ENCODE measurements at regions not wholly inside any gene's neighbourhood (a gene's known extent, or its start where the extent isn't known, plus 50 kb on each side); places are given as distances from the start of the nearest gene placed in this dataset.

- Histone ChIP-seq H3K4me3 (no peak overlapping the region), H3K36me3 (ENCODE audit: insufficient read depth in 1 of 2, low read depth in 1 of 2) (no peaks in the 10 kb centered on the region), H3K27me3 (ENCODE audit: insufficient read depth in 3 of 3, low read length in 2 of 3) (no peaks in the 10 kb centered on the region), H3K4me1 (no peaks in the 10 kb centered on the region), H3K27ac (no peak overlapping the region), H3K9me3 (no peaks in the 10 kb centered on the region)
- intact Hi-C loops (cut with DNase I) = no loop called here
- ATAC-seq = no peak
- WGBS, 3 donors = 0 to 88% (median 0%) methylated on average over 2 of the region's 2 CpGs
- no peak for DNase-seq
- TF ChIP-seq, protein P1, sequence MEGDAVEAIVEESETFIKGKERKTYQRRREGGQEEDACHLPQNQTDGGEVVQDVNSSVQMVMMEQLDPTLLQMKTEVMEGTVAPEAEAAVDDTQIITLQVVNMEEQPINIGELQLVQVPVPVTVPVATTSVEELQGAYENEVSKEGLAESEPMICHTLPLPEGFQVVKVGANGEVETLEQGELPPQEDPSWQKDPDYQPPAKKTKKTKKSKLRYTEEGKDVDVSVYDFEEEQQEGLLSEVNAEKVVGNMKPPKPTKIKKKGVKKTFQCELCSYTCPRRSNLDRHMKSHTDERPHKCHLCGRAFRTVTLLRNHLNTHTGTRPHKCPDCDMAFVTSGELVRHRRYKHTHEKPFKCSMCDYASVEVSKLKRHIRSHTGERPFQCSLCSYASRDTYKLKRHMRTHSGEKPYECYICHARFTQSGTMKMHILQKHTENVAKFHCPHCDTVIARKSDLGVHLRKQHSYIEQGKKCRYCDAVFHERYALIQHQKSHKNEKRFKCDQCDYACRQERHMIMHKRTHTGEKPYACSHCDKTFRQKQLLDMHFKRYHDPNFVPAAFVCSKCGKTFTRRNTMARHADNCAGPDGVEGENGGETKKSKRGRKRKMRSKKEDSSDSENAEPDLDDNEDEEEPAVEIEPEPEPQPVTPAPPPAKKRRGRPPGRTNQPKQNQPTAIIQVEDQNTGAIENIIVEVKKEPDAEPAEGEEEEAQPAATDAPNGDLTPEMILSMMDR (IDR thresholded peaks at IDR 0.05) = no peak
These were observed 56.9 kb downstream of the SLITRK6 start for GRCh38 chr13:85742355-85742754.

GRCh38 chr13:85741017-85741416 is 58.2 kb downstream of the SLITRK6 start:
- no peaks in the 10 kb centered on the region for H3K36me3 ChIP-seq (ENCODE audit: insufficient read depth in 1 of 2, low read depth in 1 of 2)
- no peak for DNase-seq
- H3K27ac ChIP-seq = no peak overlapping the region
- no peak for ATAC-seq
- intact Hi-C loops (cut with DNase I) = no loop called here
- no peaks in the 10 kb centered on the region for H3K27me3 ChIP-seq (ENCODE audit: insufficient read depth in 3 of 3, low read length in 2 of 3)
- no peak overlapping the region for H3K4me3 ChIP-seq
- H3K9me3 ChIP-seq = no peaks in the 10 kb centered on the region
- H3K4me1 ChIP-seq = no peaks in the 10 kb centered on the region
- TF ChIP-seq, protein P1 (IDR thresholded peaks at IDR 0.05) = no peak
- 46 to 56% (median 51%) methylated on average over 3 of the region's 3 CpGs for WGBS, 3 donors

- intact Hi-C loops (cut with DNase I) = no loop called here
- Histone ChIP-seq H3K27ac (no peak overlapping the region), H3K27me3 (ENCODE audit: insufficient read depth in 3 of 3, low read length in 2 of 3) (no peaks in the 10 kb centered on the region), H3K9me3 (no peaks in the 10 kb centered on the region), H3K4me3 (no peak overlapping the region), H3K36me3 (ENCODE audit: insufficient read depth in 1 of 2, low read depth in 1 of 2) (no peaks in the 10 kb centered on the region), H3K4me1 (no peaks in the 10 kb centered on the region)
- WGBS, 3 donors = 67 to 78% (median 68%) methylated on average over 9 of the region's 9 CpGs
- DNase-seq (no peak), ATAC-seq (no peak)
- TF ChIP-seq, protein P1 (IDR thresholded peaks at IDR 0.05) = no peak
These were observed 60.4 kb downstream of the SLITRK6 start for GRCh38 chr13:85738696-85739320.

- WGBS, 3 donors = 80 to 88% (median 83%) methylated on average over 1 of the region's 1 CpG
- H3K27ac ChIP-seq = no peak overlapping the region
- H3K4me3 ChIP-seq = no peak overlapping the region
- ATAC-seq (no peak), DNase-seq (no peak)
- H3K36me3 ChIP-seq (ENCODE audit: insufficient read depth in 1 of 2, low read depth in 1 of 2) = no peaks in the 10 kb centered on the region
- no peaks in the 10 kb centered on the region for H3K27me3 ChIP-seq (ENCODE audit: insufficient read depth in 3 of 3, low read length in 2 of 3)
- intact Hi-C loops (cut with DNase I) = no loop called here
- H3K9me3 ChIP-seq = no peaks in the 10 kb centered on the region
- TF ChIP-seq, protein P1 (IDR thresholded peaks at IDR 0.05) = no peak
- H3K4me1 ChIP-seq = no peaks in the 10 kb centered on the region
These were observed 61.3 kb downstream of the SLITRK6 start for GRCh38 chr13:85737952-85738351.

- intact Hi-C loops (cut with DNase I) = no loop called here
- Histone ChIP-seq H3K9me3 (no peaks in the 10 kb centered on the region), H3K4me3 (no peak overlapping the region), H3K36me3 (ENCODE audit: insufficient read depth in 1 of 2, low read depth in 1 of 2) (no peaks in the 10 kb centered on the region), H3K4me1 (no peaks in the 10 kb centered on the region), H3K27ac (no peak overlapping the region), H3K27me3 (ENCODE audit: insufficient read depth in 3 of 3, low read length in 2 of 3) (no peaks in the 10 kb centered on the region)
- DNase-seq (no peak), ATAC-seq (no peak)
- TF ChIP-seq, protein P1 (IDR thresholded peaks at IDR 0.05) = no peak
These were observed 69.9 kb downstream of the SLITRK6 start for GRCh38 chr13:85729296-85729695.
